ENCODE measurements at regions not wholly inside any gene's neighbourhood (a gene's known extent, or its start where the extent isn't known, plus 50 kb on each side); places are given as distances from the start of the nearest gene placed in this dataset.
A peak's percentile ranks its signal among the peaks of the same experiment; 100 is the strongest.

GRCh38 chr5:107074996-107075395, 595.7 kb downstream of the EFNA5 start:
- TF ChIP-seq CEBPB (IDR thresholded peaks at IDR 0.05): no peak
- no peak for TF ChIP-seq EGR1 (IDR thresholded peaks at IDR 0.05)
- TF ChIP-seq CREB1 (IDR thresholded peaks at IDR 0.05; ENCODE audit: low read depth): no peak
- no peak for TF ChIP-seq TAF1 (IDR thresholded peaks at IDR 0.05; ENCODE audit: low read depth)
- TF ChIP-seq USF1 (IDR thresholded peaks at IDR 0.05): no peak
- no peak for TF ChIP-seq FOXM1 (IDR thresholded peaks at IDR 0.05; ENCODE audit: borderline replicate concordance, low read depth)
- no peak for TF ChIP-seq RAD21 (IDR thresholded peaks at IDR 0.05; ENCODE audit: low read depth)
- TF ChIP-seq TCF12 (IDR thresholded peaks at IDR 0.05; ENCODE audit: low read depth): no peak
- TF ChIP-seq ZBTB7A (IDR thresholded peaks at IDR 0.05; ENCODE audit: low read depth): no peak

- TF ChIP-seq CREB1 (IDR thresholded peaks at IDR 0.05; ENCODE audit: low read depth) (no peak), ZBTB7A (IDR thresholded peaks at IDR 0.05; ENCODE audit: low read depth) (no peak)
Observed at GRCh38 chr5:107072967-107073366, 597.8 kb downstream of the EFNA5 start.

GRCh38 chr5:107072440-107072839, 598.3 kb downstream of the EFNA5 start:
- no peak for TF ChIP-seq FOXM1 (IDR thresholded peaks at IDR 0.05; ENCODE audit: borderline replicate concordance, low read depth)
- no peak for TF ChIP-seq TEAD4 (IDR thresholded peaks at IDR 0.05)
- TF ChIP-seq TCF12 (IDR thresholded peaks at IDR 0.05; ENCODE audit: low read depth): no peak

- TF ChIP-seq CEBPB (IDR thresholded peaks at IDR 0.05) (no peak), MAX (IDR thresholded peaks at IDR 0.05) (no peak), USF1 (IDR thresholded peaks at IDR 0.05) (no peak), NFIC (IDR thresholded peaks at IDR 0.05) (no peak), FOXM1 (IDR thresholded peaks at IDR 0.05; ENCODE audit: borderline replicate concordance, low read depth) (no peak), REST (IDR thresholded peaks at IDR 0.05; ENCODE audit: low read depth) (no peak), TAF1 (IDR thresholded peaks at IDR 0.05; ENCODE audit: low read depth) (no peak), TCF12 (IDR thresholded peaks at IDR 0.05; ENCODE audit: low read depth) (no peak), CREB1 (IDR thresholded peaks at IDR 0.05; ENCODE audit: low read depth) (no peak)
Observed at GRCh38 chr5:107068782-107069181, 602.0 kb downstream of the EFNA5 start.

- 0 out of 2 replicates have a peak, but pooled peaks have one; percentile 10 for TF ChIP-seq RAD21 (IDR thresholded peaks at IDR 0.05; ENCODE audit: low read depth)
- no peak for TF ChIP-seq TCF12 (IDR thresholded peaks at IDR 0.05; ENCODE audit: low read depth)
- no peak for TF ChIP-seq ZBTB7A (IDR thresholded peaks at IDR 0.05; ENCODE audit: low read depth)
Observed at GRCh38 chr5:107067395-107067794, 603.3 kb downstream of the EFNA5 start.

- TF ChIP-seq EP300 (IDR thresholded peaks at IDR 0.05; ENCODE audit: borderline replicate concordance) (no peak), ZBTB7A (IDR thresholded peaks at IDR 0.05; ENCODE audit: low read depth) (no peak), RAD21 (IDR thresholded peaks at IDR 0.05; ENCODE audit: low read depth) (no peak), CREB1 (IDR thresholded peaks at IDR 0.05; ENCODE audit: low read depth) (no peak), TEAD4 (IDR thresholded peaks at IDR 0.05) (no peak), MAX (IDR thresholded peaks at IDR 0.05) (no peak), REST (IDR thresholded peaks at IDR 0.05; ENCODE audit: low read depth) (no peak)
Observed at GRCh38 chr5:107063511-107063910, 607.2 kb downstream of the EFNA5 start.

- TF ChIP-seq CEBPB (IDR thresholded peaks at IDR 0.05) (no peak), CREB1 (IDR thresholded peaks at IDR 0.05; ENCODE audit: low read depth) (no peak), EGR1 (IDR thresholded peaks at IDR 0.05) (no peak), TCF12 (IDR thresholded peaks at IDR 0.05; ENCODE audit: low read depth) (no peak), NFIC (IDR thresholded peaks at IDR 0.05) (no peak), USF1 (IDR thresholded peaks at IDR 0.05) (no peak), RAD21 (IDR thresholded peaks at IDR 0.05; ENCODE audit: low read depth) (no peak), REST (IDR thresholded peaks at IDR 0.05; ENCODE audit: low read depth) (no peak), EP300 (IDR thresholded peaks at IDR 0.05; ENCODE audit: borderline replicate concordance) (no peak), MAX (IDR thresholded peaks at IDR 0.05) (no peak), ZBTB7A (IDR thresholded peaks at IDR 0.05; ENCODE audit: low read depth) (no peak), TAF1 (IDR thresholded peaks at IDR 0.05; ENCODE audit: low read depth) (no peak), TEAD4 (IDR thresholded peaks at IDR 0.05) (no peak), YY1 (IDR thresholded peaks at IDR 0.05; ENCODE audit: low read depth) (no peak)
Observed at GRCh38 chr5:107058803-107059202, 611.9 kb downstream of the EFNA5 start.
